Lower leg skin (tissue), 4 donors: ENCODE measurements at regions not wholly inside any gene's neighbourhood (a gene's known extent, or its start where the extent isn't known, plus 50 kb on each side); places are given as distances from the start of the nearest gene placed in this dataset.

Experiments used
- DNase-seq, 2 donors: peaks; one replicate each; pipeline ENCODE4 v3.0.0-alpha.2; 2019; ENCODE audit warnings: low spot score in 2 of 2
- H3K4me3 ChIP-seq: fragments of 200-600 bp; sonication (generic); 2 replicates; pipeline ENCODE4 v1.5.1; 2017; ENCODE audit warnings: mild to moderate bottlenecking, low read depth; ENCODE audit not compliant: poor library complexity, severe bottlenecking
- CTCF ChIP-seq, 3 donors: fragments of 450-650 bp; IDR thresholded peaks; one replicate each; pipeline ENCODE4 v1.5.1; 2016; ENCODE audit warnings: antibody characterized with exemption in 3 of 3, mild to moderate bottlenecking in 3 of 3, moderate library complexity in 2 of 3
- POLR2A ChIP-seq, 2 donors: fragments of 450-650 bp; IDR thresholded peaks; one replicate each; pipeline ENCODE4 v1.6.1; 2016 to 2017; ENCODE audit warnings: antibody characterized with exemption in 2 of 2, mild to moderate bottlenecking in 1 of 2, moderate library complexity in 1 of 2
- WGBS, 2 donors: methylation state at CpG; one replicate each; pipeline ENCODE4 v1.1.5; 2018; 5-methylcytosine and 5-hydroxymethylcytosine counted together
- intact Hi-C: fragments of 100-400 bp; cut with DNase I; formaldehyde crosslinking; loops from one replicate; pipeline ENCODE4 v1.15.0; 2023; ENCODE audit warnings: low total_unique reads

- intact Hi-C loops, result no loop called here
- no peak for DNase-seq
- TF ChIP-seq POLR2A (IDR thresholded peaks at IDR 0.05) (no peak), CTCF (IDR thresholded peaks at IDR 0.05) (no peak)
- no peak overlapping the region for H3K4me3 ChIP-seq
- 57 to 82% methylated on average over 3 of the region's 3 CpGs for WGBS, 2 donors
Measured at GRCh38 chr6:43957273-43957672, 170.0 kb downstream of the MRPL14 start.

GRCh38 chr6:43956478-43956877, 170.8 kb downstream of the MRPL14 start:
- no peak overlapping the region for H3K4me3 ChIP-seq
- DNase-seq, result no peak
- intact Hi-C loops, result no loop called here
- no peak for TF ChIP-seq CTCF (IDR thresholded peaks at IDR 0.05)
- TF ChIP-seq POLR2A (IDR thresholded peaks at IDR 0.05), result no peak
- 91 to 92% methylated on average over 3 of the region's 3 CpGs for WGBS, 2 donors

GRCh38 chr6:43954311-43955131, 172.7 kb downstream of the MRPL14 start:
- no peak for DNase-seq
- WGBS, 2 donors, result 76 to 91% methylated on average over 10 to 12 of the region's 12 CpGs
- no peak overlapping the region for H3K4me3 ChIP-seq
- no peak for TF ChIP-seq CTCF (IDR thresholded peaks at IDR 0.05)
- TF ChIP-seq POLR2A (IDR thresholded peaks at IDR 0.05), result no peak
- intact Hi-C loops, result no loop called here

- intact Hi-C loops, result no loop called here
- TF ChIP-seq POLR2A (IDR thresholded peaks at IDR 0.05) (no peak), CTCF (IDR thresholded peaks at IDR 0.05) (no peak)
- DNase-seq, result peak; percentile 12 to 80
- no peak overlapping the region for H3K4me3 ChIP-seq
- 59 to 73% methylated on average over 3 to 8 of the region's 8 CpGs for WGBS, 2 donors
Measured at GRCh38 chr6:43953794-43954310, 173.4 kb downstream of the MRPL14 start.

GRCh38 chr6:43953256-43953655, 174.0 kb downstream of the MRPL14 start:
- H3K4me3 ChIP-seq, result no peak overlapping the region
- peak; percentile 6 to 77 for DNase-seq
- TF ChIP-seq POLR2A (IDR thresholded peaks at IDR 0.05) (no peak), CTCF (IDR thresholded peaks at IDR 0.05) (no peak)
- intact Hi-C loops, result no loop called here
- 85 to 96% methylated on average over 2 of the region's 2 CpGs for WGBS, 2 donors
